GM21515 (cell line): ENCODE measurements at regions not wholly inside any gene's neighbourhood (a gene's known extent, or its start where the extent isn't known, plus 50 kb on each side); places are given as distances from the start of the nearest gene placed in this dataset.
A peak's percentile ranks its signal among the peaks of the same experiment; 100 is the strongest.
"Not testable (repeated sequence)": the region's sequence is repeated elsewhere in the genome, so short reads cannot be mapped to it uniquely, and the experiment has no call there.

Experiments used
- ATAC-seq: cut with Tn5 transposase; IDR thresholded peaks from one replicate; pipeline ENCODE4 v1.9.1; 2021; ENCODE audit not compliant: unreplicated experiment

DNA sequence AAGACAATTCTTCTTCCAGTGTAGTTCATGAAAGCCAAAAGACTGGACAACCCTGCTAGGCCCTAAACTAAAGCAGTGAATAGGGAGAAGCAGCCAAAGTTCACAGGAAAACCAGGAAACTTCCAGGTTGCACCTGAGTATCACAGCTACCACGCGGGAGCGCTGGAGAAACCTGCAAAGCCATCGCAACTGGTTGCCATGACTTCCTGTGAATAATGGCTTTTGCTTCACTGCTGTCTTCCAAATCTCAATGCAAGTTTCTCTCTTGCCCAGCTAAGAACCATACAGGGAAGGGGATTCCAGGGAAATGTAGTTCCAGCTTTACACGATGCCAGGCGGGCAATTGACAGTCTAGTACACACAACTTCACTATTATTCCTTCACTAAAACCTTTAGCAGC, 114.1 kb downstream of the GXYLT1 start:
- ATAC-seq, result no peak

- ATAC-seq, result no peak
These were observed 117.1 kb downstream of the GXYLT1 start for GRCh38 chr12:42027546-42027945.

DNA sequence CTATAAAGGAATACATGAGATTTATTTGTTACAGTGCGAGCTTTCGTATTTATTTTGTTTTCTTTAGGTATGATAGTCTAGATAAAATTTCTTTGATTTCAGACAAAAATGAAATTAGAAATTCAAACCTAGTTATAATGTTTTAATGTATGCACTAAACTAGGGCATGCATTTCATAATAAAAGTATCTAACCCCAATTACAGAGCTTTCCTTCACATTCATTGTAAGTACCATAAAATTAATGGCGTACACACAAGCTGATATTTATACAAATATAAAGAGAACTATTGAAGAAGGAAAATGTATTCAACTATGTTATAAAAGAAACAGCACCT, 120.2 kb downstream of the GXYLT1 start:
- no peak for ATAC-seq

DNA sequence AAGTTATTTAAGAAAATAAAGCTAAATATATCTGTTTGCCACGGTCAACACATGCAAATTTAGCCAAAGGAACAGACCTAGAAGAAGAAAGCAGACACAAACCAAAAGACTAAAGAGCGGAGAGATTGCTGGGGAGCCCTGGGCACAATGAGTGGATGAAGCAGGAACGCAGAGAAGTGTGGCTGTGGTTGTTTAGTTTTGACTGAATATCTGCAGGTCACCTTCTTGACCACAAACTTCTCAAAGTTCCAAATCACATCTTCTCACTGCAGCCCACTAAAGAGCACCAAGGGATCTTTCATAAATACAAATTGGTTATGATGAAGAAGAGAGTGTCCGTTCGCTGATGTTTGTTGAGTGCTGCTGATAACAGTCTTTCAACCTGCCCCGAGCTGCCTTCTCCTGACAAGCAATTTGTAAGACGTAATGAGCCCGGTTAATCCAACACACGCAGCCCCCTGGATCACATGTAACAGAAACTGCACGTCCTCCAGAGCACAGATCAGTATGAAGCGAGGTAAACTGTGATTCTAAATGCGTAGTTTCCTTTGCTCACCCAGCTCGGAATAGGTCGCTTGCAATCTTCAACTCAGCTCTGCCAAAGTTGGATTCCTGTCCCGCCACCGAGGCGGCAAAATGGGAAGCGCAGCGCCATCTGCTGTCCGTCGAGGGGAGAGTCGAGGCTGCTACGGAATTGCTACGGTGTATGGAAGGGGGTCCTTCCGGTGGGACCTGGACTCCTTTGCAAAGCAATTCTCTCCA, 120.8 kb downstream of the GXYLT1 start:
- ATAC-seq, result peak; percentile 78

- ATAC-seq, result not testable (repeated sequence)
These were observed 122.7 kb downstream of the GXYLT1 start for GRCh38 chr12:42021937-42022336.

GRCh38 chr12:42021469-42021868, 123.2 kb downstream of the GXYLT1 start:
- no peak for ATAC-seq

DNA sequence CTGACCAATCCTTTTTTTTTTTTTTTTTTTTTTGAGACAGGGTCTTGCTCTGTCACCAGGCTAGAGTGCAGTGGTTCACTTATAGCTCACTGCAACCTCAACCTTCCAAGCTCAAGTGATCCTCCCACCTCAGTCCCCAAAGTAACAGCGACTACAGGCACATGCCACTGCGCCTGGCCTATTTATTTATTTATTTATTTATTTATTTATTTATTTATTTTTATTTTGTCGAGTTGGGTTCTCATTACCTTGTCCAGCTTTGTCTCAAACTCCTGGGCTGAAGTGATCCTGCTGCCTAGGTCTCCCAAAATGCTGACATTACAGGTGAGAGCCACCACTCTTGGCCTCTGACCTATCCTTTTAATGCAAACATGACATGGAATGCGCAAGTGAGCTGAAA, 124.4 kb downstream of the GXYLT1 start:
- no peak for ATAC-seq

DNA sequence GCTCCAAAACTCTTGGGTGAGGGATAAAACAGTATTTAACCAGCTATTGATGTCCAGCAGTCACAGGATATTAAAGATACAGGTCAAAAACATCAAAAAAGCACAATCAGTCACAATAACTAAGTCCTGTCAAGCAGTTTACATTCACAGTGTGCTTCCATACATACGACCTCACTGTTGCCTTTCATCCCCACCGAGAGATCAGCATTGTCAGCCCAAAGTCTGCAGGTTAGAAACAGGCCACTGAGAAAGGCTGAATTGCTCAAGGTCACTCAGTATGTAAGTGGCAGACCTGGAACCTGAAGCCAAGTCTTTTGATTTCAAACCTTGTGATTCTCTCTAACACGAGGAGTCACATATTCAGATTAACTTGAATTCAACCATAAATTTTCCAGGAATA, 124.9 kb downstream of the GXYLT1 start:
- ATAC-seq, result no peak

DNA sequence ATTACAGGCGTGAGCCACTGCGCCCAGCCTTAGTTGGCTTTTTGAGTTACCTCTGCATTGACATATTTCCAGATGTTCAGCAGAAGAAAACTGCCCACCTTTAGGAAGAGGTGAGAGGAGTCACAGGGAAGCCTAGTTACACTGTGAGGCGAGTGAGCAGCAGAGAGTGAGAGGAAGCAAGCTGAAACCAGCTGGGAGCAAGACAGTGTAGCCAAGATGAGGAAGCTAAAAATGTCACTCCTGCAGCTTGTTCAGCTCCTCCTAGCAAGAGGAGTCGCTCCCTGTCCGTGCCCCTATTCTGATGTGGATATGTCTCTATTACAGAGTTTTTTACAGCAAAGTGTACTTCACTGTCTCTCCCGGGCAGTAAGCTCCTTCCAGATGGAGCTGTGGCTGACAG, 127.6 kb downstream of the GXYLT1 start:
- no peak for ATAC-seq

- ATAC-seq, result no peak
These were observed 129.6 kb downstream of the GXYLT1 start for GRCh38 chr12:42015051-42015461.

GRCh38 chr12:42012501-42012900, 132.2 kb downstream of the GXYLT1 start:
- not testable (repeated sequence) for ATAC-seq

DNA sequence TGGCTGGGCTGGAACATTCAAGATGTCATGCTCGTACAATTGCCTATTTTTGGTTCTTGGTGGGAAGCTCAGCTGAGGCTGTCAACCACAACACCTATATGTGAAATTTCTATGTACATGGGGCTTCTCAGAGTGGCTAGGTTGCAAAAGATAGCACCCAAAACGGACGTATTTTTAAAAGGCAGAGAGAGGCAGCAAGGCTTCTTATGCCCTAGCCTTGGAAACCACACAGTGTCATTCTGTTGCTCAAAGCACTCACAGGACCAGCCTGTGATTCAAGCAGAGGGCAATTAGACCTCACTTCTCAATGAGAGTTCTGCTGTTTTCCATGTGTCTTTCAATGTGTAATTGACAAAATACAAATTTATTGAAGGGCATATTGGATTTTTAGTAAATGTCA, 134.0 kb downstream of the GXYLT1 start:
- ATAC-seq, result no peak

GRCh38 chr12:42010257-42010656, 134.4 kb downstream of the GXYLT1 start:
- ATAC-seq, result no peak

DNA sequence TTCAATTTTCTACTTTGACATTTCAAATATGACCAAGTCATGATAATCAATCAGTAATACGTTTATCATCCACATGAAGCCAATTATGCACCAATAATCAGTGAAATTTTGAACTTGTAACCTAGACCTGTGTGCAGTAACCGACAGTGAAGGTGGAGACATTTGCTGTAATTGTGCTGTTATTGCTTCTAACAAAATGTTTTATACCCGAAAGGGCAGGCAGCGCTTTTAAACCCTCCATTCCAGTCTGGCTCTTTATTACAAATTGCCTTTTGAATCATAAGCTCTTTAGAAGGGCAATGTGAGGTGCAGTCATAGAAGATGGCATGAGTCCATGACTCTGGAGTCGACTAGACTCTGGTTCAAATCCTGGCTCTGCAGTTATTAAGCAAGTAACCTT, 135.7 kb downstream of the GXYLT1 start:
- no peak for ATAC-seq

GRCh38 chr12:42003031-42003430, 141.6 kb downstream of the GXYLT1 start:
- no peak for ATAC-seq

DNA sequence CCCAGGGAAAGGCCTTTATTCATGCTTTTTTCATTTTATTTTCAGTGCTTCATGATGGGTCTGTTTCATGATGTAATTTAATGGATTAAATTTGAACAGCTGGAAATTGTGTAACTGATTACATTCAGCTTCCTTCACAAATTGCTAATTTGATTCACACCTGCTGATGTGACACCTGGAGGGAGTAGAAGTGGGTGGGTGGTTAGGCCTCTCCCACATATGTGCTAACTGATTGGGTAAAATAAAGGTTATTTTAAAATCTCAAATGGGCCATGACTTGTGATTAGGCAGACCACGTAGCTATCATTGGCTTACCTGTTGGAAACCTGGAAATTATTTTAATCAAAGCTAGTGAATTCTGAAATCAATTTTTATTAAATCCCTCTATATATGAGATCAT, 142.1 kb downstream of the GXYLT1 start:
- ATAC-seq, result no peak

- no peak for ATAC-seq
These were observed 146.2 kb downstream of the GXYLT1 start for GRCh38 chr12:41998436-41998835.

- no peak for ATAC-seq
These were observed 151.4 kb downstream of the GXYLT1 start for GRCh38 chr12:41993283-41993682.

DNA sequence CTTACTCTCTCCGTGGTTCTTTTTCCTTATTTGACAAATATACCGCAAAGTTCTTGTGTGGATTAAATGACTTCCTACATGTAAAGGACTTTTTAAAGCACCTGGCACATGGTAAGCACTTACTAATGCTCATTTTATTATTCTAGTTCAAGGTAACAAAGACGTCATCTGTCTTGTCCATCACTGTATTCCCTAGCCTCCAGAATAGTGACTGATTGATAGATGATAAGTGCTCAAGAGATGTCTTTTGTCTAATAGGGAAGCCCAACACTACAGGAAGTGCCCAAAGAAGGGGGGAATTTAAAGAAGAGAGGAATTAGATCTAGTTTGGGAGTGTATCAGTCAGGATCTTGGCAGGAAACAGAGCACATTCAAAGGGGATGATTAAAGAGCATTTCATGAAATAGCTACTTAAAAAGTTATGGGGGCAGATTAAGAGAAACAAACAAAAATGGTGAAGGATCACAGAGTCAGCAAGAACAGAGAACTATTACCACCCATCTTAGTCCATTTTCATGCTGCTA, 151.9 kb downstream of the GXYLT1 start:
- ATAC-seq, result no peak

- ATAC-seq, result no peak
These were observed 152.7 kb downstream of the GXYLT1 start for GRCh38 chr12:41992022-41992421.

DNA sequence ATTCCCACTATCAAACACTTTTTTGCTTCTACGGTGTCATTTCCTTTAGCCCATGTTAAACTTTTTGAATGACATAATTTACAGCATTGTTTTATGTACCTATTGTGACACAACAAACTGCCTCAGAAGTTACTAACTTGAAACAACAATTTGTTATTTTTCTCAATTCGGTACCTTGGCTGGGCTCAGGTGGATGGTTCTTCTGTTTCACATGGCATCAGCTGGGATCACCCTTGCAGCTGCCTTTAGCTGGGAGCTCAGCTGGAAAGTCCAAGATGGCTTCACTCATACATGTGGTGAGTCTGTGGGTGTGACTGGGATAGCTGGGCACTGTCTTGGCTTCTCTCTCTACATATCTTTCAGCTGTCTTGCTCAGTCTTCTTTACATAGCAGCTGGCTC, 156.0 kb downstream of the GXYLT1 start:
- no peak for ATAC-seq

GRCh38 chr12:41986513-41986912, 158.2 kb downstream of the GXYLT1 start:
- not testable (repeated sequence) for ATAC-seq

DNA sequence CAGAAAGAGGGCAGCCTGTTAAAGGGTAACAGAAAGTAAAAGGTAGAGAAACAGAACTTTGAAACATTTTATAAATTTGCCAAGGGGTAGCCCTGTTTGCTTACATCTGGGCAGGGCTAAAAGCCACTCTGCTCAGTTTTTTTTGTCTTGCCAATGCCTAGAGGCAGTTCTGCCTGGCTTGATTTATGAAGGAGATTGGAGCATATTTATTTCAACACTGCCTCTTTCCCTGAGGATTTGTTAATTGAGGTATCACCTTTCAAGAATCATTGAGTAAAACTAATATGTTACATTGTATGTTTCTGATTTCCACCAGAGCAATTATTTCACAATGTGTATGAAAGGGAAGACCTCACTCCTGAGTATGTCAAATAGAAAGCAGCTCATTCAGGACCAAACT, 160.8 kb downstream of the GXYLT1 start:
- no peak for ATAC-seq
